Kidney (tissue), 13 donors: ENCODE measurements at regions not wholly inside any gene's neighbourhood (a gene's known extent, or its start where the extent isn't known, plus 50 kb on each side); places are given as distances from the start of the nearest gene placed in this dataset.

Source experiments
- DNase-seq, 5 donors: peaks; one replicate each; pipeline ENCODE4 v3.0.0-alpha.2; 2013 to 2020
- FAIRE-seq: peaks from 2 replicates; lab custom pipeline; 2012; peaks lifted over from hg19 to GRCh38; lab: Jason Lieb, UNC
- H3K27ac ChIP-seq, 2 donors: one replicate each; pipeline ENCODE4 v1.7.0; 2013; ENCODE audit warnings: low read depth in 2 of 2, low read length in 2 of 2, inconsistent platforms in 1 of 2
- H3K27me3 ChIP-seq: one replicate; pipeline ENCODE4 v1.7.1; 2013; ENCODE audit warnings: low read length, inconsistent platforms; ENCODE audit not compliant: control insufficient read depth, insufficient read depth
- H3K36me3 ChIP-seq, 3 donors: one replicate each; pipeline versions ENCODE4 v1.7.0 to v1.7.1; 2013; ENCODE audit warnings: low read length in 3 of 3, control low read depth in 1 of 3, inconsistent platforms in 1 of 3; ENCODE audit not compliant: insufficient read depth in 3 of 3, control insufficient read depth in 2 of 3
- H3K4me1 ChIP-seq, 3 donors: one replicate each; pipeline versions ENCODE4 v1.7.0 to v1.7.1; 2013; ENCODE audit warnings: low read length in 3 of 3, inconsistent platforms in 1 of 3, low read depth in 1 of 3; ENCODE audit not compliant: control insufficient read depth in 2 of 3, insufficient read depth in 2 of 3
- H3K4me3 ChIP-seq, 3 donors: one replicate each; pipeline versions ENCODE4 v1.7.0 to v1.8.1; 2013; ENCODE audit warnings: low read length in 3 of 3, control low read depth in 1 of 3, inconsistent platforms in 1 of 3
- H3K9ac ChIP-seq, 3 donors: one replicate each; pipeline versions ENCODE4 v1.7.0 to v1.7.1; 2013; ENCODE audit warnings: low read length in 3 of 3, control low read depth in 1 of 3, inconsistent platforms in 1 of 3
- H3K9me3 ChIP-seq, 3 donors: one replicate each; pipeline versions ENCODE4 v1.7.0 to v1.7.1; 2013; ENCODE audit warnings: low read length in 3 of 3, control low read depth in 1 of 3, inconsistent platforms in 1 of 3; ENCODE audit not compliant: control insufficient read depth in 2 of 3, insufficient read depth in 1 of 3
- intact Hi-C: fragments of 100-400 bp; cut with DNase I; formaldehyde crosslinking; loops from one replicate; pipeline ENCODE4 v1.11.1; 2022
- TF ChIP-seq, protein P1 (sequence below): IDR thresholded peaks from 3 replicates; pipeline ENCODE4 v1.5.1; 2012; ENCODE audit warnings: mild to moderate bottlenecking, moderate library complexity, borderline replicate concordance; ENCODE audit not compliant: insufficient read depth; ENCODE audit errors: extremely low read depth
- donor health status: control.
- donor health status: control.
- donor health status: control.
- donor health status: control.
- donor health status: control.
- donor health status: DM: yes; HTN: yes; CAD: no.
- donor health status: Normal renal cell carcinoma (clear cell type).

DNA sequence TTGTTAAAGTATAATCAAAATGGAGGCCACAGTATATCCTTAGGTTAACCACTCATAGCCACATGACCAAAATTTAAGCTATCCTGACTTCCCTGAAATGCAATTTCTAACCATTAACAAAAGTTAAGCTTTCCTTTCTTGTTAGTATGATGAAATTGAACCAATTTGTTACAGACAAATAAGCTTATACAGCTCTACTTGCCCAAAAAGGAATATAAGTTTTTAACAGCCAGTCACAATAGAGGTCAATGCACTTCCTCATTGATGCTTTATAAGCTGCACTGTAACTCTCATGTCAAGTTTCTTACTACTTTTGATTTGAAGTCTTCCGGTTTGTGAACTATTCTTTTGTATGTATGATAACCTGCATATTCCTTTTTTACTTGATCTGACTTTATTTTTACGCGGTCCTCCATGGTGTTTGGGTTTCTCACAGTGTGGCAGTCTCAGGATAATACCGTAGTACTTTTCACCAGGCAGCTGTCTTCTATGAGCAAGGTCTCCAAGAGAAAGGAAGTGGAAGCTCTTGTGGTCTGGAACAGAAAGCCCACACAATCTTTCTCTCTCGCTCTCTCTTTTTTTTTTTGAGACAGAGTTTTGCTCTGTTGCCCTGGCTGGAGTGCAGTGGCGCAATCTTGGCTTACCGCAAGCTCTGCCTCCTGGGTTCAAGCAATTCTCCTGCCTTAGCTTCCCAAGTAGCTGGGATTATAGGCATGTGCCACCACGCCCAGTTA lies 331.6 kb downstream of the SRGAP2C start:
- no peaks in the 10 kb centered on the region for H3K27me3 ChIP-seq
- TF ChIP-seq, protein P1, sequence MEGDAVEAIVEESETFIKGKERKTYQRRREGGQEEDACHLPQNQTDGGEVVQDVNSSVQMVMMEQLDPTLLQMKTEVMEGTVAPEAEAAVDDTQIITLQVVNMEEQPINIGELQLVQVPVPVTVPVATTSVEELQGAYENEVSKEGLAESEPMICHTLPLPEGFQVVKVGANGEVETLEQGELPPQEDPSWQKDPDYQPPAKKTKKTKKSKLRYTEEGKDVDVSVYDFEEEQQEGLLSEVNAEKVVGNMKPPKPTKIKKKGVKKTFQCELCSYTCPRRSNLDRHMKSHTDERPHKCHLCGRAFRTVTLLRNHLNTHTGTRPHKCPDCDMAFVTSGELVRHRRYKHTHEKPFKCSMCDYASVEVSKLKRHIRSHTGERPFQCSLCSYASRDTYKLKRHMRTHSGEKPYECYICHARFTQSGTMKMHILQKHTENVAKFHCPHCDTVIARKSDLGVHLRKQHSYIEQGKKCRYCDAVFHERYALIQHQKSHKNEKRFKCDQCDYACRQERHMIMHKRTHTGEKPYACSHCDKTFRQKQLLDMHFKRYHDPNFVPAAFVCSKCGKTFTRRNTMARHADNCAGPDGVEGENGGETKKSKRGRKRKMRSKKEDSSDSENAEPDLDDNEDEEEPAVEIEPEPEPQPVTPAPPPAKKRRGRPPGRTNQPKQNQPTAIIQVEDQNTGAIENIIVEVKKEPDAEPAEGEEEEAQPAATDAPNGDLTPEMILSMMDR = no peak
- H3K27ac ChIP-seq = no peak overlapping the region
- no peaks in the 10 kb centered on the region for H3K36me3 ChIP-seq
- DNase-seq = no peak
- H3K4me3 ChIP-seq = no peak overlapping the region
- FAIRE-seq = no peak
- no peaks in the 10 kb centered on the region for H3K9me3 ChIP-seq
- no peak overlapping the region for H3K9ac ChIP-seq
- intact Hi-C loops = no loop called here
- no peaks in the 10 kb centered on the region for H3K4me1 ChIP-seq

DNA sequence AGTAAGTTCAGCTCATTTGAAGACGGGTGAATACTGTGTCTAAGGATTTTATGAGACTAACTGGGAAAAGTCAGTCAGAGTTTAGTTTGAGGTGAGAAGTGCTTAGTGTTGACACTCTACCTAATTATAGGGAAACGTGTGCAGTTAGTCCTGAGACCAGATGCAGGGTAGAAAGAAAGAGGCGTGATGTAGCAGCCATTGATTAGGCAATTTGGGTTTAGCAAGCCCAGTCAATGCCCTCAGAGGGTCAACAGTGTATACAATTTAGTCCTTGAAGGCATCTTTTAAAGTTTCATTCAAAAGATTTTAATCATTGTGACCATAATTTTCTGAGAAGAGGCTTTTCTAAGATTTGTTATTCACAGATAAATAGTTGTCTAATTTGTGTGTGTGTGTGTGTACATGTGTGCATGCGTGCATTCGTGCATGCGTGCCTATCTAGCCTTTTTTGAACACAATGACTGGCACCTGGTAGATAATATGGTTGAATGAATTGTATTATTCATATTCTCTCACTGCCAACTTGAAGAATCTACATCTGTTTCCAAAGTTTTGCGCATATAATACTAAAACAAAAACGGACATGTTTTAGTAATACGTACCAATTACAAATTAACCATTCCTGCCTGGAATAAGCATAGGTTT lies 332.9 kb downstream of the SRGAP2C start:
- TF ChIP-seq, protein P1 = no peak

DNA sequence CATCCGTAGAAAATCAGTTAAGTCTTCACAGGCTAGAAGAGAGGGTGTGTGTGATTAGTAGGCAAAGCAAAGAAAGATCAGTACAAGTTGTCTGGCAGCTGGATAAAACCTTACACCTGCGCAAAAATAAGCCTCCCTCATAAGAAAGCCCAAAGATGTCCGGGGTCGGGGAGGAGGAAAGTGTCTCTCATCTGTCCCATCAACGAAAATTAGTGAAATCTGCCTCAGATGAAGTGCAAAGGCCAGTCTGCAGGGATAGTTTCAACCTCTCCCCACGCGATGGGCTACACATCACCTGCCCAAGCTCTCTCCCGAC lies 333.9 kb downstream of the SRGAP2C start:
- peak overlapping the region in 1 of 3 donors; percentile 23 for H3K9ac ChIP-seq
- DNase-seq (no peak), FAIRE-seq (no peak)
- no peaks in the 10 kb centered on the region for H3K27me3 ChIP-seq
- H3K36me3 ChIP-seq = no peaks in the 10 kb centered on the region
- H3K4me1 ChIP-seq = no peaks in the 10 kb centered on the region
- H3K9me3 ChIP-seq = no peaks in the 10 kb centered on the region
- TF ChIP-seq, protein P1 = no peak
- peak overlapping the region in 2 of 3 donors; percentile 30 to 53 for H3K4me3 ChIP-seq
- no peak overlapping the region for H3K27ac ChIP-seq
- intact Hi-C loops = no loop called here

More for the DNA sequence above, 332.9 kb downstream of the SRGAP2C start:
- H3K27ac ChIP-seq = no peak overlapping the region
- no peak overlapping the region for H3K9ac ChIP-seq
- intact Hi-C loops = no loop called here
- no peaks in the 10 kb centered on the region for H3K36me3 ChIP-seq
- no peak overlapping the region for H3K4me3 ChIP-seq
- FAIRE-seq (no peak), DNase-seq (no peak)
- no peaks in the 10 kb centered on the region for H3K27me3 ChIP-seq
- H3K9me3 ChIP-seq = no peaks in the 10 kb centered on the region
- no peaks in the 10 kb centered on the region for H3K4me1 ChIP-seq
